ENCODE measurements at regions not wholly inside any gene's neighbourhood (a gene's known extent, or its start where the extent isn't known, plus 50 kb on each side); places are given as distances from the start of the nearest gene placed in this dataset.
"Not testable (repeated sequence)": the region's sequence is repeated elsewhere in the genome, so short reads cannot be mapped to it uniquely, and the experiment has no call there.

DNA sequence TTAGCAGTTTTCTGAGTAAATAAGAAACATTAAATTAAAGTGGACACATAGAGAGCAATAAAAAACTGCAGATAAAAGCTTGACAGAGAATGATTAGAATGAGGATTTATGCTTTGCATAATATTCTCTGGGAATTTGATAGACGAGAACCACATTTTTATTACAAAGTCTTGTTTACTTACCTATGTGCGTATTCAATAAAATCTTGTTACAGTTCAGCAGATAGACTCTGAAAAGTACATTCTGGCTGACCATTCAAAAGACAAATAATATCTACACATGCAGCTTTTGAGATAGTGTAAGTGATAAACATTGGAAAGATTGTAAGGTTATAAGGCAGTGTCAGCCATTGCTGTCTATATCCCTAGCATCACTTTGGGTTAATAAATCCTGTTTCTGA, 381.6 kb downstream of the NYAP2 start:
- DNase-seq, result no peak

- DNase-seq, result no peak
These were observed 380.3 kb downstream of the NYAP2 start for GRCh38 chr2:225779829-225780228.

- DNase-seq, result no peak
These were observed 373.6 kb downstream of the NYAP2 start for GRCh38 chr2:225773148-225773547.

DNA sequence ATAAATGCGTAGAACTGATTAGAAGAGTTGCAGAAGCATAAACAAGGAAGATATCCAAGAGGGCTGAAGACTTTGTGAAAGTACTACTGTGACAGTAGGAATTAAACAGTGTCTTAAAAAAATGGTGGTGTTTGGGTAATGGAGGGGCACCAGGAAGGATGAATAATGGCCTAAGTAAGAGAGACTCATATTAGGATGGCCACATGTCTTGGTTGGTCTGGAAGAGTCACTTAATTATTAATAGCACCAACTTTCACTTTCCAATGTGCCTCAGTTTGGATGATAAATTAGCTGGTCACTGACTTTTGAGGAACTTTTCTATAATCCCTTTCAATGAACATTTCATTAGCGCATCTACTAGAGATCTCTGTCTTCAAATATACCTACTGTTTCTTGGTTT, 372.2 kb downstream of the NYAP2 start:
- DNase-seq, result no peak

DNA sequence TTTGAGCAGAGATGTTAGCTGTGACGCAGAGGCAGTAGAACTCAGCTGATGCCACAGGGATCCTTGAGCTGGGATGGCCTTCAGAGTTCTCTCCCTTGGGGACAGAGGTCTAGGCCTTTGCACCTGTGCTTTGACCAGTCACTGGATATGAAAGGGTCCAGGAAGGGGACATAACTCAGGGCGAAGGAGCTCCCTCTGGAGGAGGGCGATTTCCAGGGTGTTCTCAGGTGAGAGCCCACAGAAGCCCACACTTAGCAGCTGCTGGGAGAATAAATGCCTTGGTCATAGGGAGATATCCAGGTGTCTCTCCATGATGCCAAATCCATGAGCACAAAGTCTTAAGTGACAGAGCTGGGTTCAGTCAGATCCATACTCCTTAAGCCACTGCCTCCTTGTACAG, 369.2 kb downstream of the NYAP2 start:
- no peak for DNase-seq

DNA sequence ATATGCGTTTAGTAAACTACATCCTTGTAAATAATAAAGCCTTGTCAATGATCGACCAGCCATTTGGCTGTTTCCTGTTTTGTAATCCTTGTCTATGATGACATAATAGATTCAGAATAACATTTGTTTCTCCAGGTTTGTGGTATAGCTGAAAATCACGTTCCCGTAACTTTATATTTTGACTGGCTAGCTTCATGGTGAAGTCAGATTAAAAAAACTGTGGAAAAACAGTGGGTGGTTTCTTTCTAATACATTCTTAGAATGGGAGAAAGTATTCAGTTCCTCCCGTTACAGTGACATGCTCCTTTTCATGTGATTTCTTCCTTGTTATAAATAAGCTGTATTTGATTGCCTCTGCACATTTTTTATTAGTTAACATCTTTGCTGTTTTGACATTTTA, 366.9 kb downstream of the NYAP2 start:
- DNase-seq, result no peak

DNA sequence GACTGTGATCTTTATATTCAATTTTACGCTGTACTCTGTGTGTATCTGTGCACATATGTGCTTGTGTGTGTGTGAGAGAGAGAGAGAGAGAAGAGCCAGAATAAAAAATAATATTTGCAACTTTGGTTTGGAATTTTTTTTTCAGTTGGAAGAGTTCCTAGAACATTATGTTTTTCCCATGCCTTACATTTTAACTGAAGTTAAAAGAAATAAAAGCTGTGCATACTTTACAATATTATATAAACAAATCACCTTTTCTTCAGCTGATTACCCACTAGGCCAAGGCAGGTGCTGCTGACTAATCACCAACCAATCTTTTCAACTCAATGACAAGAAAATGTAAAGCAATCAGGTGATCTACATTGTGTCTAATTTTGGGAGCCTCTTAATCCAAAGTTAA, 366.3 kb downstream of the NYAP2 start:
- DNase-seq, result no peak

DNA sequence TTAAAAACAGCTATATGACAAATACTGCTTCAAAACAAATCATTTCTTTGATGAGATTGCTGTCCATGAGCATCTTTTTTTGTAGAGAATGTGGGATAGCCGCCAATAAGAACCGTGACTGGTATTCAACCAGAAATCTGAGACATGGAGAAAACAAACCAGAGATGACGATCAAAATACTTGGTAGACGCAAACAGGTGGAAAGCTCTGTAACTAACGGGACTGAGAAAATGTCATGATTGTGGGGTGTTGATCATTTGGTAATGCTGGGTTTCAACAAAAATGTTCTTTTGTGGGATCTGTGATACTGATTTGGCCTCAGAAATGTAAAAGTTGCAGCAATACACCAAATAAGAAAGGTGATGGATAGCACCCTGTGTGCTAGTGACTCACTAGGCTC, 364.8 kb downstream of the NYAP2 start:
- no peak for DNase-seq

DNA sequence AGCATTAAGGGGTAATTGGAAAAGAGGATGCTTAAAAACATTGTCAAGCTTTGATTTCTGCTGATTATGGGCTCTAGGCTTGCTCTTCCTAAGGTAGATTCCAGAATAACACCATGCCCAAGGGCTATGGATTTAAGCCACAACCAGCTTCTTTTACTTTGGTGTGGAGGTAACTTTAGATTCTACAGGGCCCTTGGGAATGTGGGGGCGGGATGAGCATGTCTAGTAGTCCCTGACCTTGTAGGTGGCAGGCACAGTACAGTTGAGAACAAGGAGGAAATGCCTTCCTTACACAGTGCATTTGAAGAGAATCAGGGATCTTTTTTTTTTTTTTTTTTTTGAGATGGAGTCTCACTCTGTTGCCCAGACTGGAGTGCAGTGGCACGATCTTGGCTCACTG, 364.2 kb downstream of the NYAP2 start:
- DNase-seq, result no peak

DNA sequence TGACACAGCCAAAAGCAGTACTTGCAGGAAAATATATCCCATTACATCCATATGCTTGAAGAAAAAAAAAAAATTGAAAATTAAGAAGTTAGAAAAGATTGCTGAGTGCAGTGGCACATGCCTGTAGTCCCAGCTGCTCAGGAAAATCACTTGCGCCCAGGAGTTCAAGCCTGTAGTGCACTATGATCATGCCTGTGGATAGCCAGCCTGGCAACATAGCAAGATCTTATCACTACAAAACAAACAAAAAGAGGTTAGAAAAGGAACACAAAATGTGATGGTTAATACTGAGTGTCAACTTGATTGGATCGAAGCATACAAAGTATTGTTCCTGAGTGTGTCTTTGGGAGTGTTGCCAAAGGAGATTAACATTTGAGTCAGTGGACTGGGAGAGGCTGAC, 361.9 kb downstream of the NYAP2 start:
- DNase-seq, result no peak

- no peak for DNase-seq
These were observed 357.7 kb downstream of the NYAP2 start for GRCh38 chr2:225757248-225757647.

- DNase-seq, result no peak
These were observed 356.7 kb downstream of the NYAP2 start for GRCh38 chr2:225756198-225756597.

- no peak for DNase-seq
These were observed 349.1 kb downstream of the NYAP2 start for GRCh38 chr2:225748609-225749008.

- not testable (repeated sequence) for DNase-seq
These were observed 344.5 kb downstream of the NYAP2 start for GRCh38 chr2:225743996-225744395.

GRCh38 chr2:225742487-225742886, 343.0 kb downstream of the NYAP2 start:
- DNase-seq, result no peak

DNA sequence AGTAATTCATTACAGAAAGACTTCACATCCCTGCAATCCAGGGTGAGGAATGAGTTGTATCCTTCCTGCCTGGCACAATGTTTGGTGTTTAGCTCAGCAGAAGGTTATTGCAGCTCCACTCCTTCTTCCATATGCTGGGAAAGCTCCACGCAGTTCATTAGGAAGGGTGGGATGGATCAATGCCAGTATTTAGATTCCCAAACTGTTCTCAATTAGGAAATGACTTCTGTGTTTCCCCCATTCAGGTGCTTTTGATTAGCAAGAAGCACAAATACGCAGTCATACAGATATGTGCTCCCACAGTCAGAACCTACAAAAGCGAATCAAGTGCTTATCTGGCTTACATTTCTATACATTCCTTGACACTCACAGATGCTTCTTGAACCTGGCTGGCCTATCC, 340.6 kb downstream of the NYAP2 start:
- DNase-seq, result no peak

DNA sequence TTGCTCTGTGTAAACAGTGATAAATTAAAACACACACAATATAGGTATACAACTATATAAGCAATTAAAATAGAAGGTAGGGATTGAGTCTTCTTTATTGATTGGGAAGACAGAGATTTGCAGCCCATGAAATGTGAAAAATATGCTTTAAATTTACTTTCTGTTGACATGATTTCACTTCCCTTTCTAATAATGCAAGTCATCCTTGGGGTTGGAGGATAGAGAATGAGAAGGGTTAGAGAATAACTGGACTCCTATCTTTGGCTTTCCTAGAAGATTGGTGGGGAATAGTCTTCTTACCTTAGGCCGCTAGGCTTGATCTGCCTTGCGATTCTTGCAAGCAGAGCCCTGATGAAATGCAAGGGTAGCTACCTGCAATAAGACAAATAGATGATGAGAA, 339.8 kb downstream of the NYAP2 start:
- DNase-seq, result no peak

GRCh38 chr2:225738735-225739134, 339.2 kb downstream of the NYAP2 start:
- DNase-seq, result no peak

GRCh38 chr2:225737556-225737955, 338.0 kb downstream of the NYAP2 start:
- no peak for DNase-seq

- no peak for DNase-seq
These were observed 336.3 kb downstream of the NYAP2 start for GRCh38 chr2:225735844-225736243.

DNA sequence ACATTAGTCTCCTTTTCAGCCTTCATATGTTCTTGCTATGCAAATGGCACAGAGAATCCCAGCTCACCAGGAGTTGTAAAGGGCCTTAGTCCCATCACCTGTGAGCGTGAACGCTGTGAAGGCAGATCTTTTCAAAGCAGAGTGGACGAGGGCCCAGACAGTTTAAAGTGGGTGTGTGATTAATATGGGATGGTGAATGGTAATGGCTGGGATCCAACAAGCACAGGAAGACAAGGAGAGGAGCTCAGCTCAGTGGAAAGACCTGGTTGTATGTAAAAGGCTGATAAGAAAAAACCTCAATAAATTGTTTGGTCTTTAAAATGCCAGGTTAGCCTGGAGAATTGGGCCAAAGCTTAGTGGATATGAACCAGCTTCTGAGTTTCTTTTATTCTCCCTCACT, 326.2 kb downstream of the NYAP2 start:
- DNase-seq, result no peak

Data from stimulated activated CD4-positive, alpha-beta T cell treated with anti-CD3 and anti-CD28 coated beads, Interleukin-2, amount 100 ng/mL, for 24 hours (primary cell).